LNCaP clone FGC (cell line): ENCODE measurements at regions not wholly inside any gene's neighbourhood (a gene's known extent, or its start where the extent isn't known, plus 50 kb on each side); places are given as distances from the start of the nearest gene placed in this dataset.

ENCODE experiments used
- DNase-seq: peaks from one replicate; pipeline ENCODE4 v3.0.0-alpha.2; 2011; ENCODE audit warnings: low read depth
- H3K4me3 ChIP-seq: 2 replicates; pipeline ENCODE4 v1.5.1; 2011; ENCODE audit warnings: mild to moderate bottlenecking, low read depth, low read length, control low read depth
- TF ChIP-seq, protein P1 (sequence below): IDR thresholded peaks from 2 replicates; pipeline ENCODE4 v1.5.1; 2012; ENCODE audit warnings: mild to moderate bottlenecking; ENCODE audit not compliant: control insufficient read depth, insufficient read depth; ENCODE audit errors: extremely low read depth

DNA sequence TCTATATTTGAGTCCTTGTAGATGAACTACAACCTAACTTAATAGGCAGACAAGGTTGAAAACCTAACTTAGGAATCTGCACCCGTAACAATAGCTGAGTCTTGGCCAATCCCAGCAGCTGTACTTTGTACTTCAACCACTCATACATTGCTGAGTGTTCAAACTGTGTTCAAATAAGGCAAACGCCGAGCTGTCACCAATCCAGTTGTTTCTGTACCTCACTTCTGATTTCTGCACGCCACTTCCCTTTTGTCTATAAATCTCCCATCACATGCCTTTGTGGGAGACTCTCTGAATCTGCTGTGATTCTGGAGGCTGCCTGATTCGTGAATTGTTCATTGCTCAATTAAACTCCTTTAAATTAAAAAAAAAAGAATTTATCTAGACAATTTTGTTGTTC is 167.8 kb upstream of the TUT7 start:
- no peak for DNase-seq

DNA sequence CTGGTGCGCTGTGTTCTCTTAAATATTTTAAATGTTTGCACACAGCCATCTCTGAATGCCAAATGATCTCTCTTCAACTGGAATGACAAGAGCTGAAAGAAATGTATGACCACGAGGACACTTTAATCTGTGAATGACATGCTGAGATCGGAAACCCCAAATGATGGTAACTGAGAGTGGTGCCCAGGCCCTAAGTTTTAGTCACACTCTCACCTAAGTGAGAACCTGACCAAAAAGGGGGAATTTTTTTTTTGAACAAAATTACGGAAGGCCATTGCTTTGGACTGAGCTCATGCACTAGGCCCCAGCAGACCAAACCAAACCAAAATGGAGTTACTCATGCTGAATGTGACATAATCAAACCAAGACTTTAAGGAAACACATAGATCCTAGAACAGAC is 167.1 kb upstream of the TUT7 start:
- no peak overlapping the region for H3K4me3 ChIP-seq
- peak; percentile 37 for DNase-seq
- TF ChIP-seq, protein P1, sequence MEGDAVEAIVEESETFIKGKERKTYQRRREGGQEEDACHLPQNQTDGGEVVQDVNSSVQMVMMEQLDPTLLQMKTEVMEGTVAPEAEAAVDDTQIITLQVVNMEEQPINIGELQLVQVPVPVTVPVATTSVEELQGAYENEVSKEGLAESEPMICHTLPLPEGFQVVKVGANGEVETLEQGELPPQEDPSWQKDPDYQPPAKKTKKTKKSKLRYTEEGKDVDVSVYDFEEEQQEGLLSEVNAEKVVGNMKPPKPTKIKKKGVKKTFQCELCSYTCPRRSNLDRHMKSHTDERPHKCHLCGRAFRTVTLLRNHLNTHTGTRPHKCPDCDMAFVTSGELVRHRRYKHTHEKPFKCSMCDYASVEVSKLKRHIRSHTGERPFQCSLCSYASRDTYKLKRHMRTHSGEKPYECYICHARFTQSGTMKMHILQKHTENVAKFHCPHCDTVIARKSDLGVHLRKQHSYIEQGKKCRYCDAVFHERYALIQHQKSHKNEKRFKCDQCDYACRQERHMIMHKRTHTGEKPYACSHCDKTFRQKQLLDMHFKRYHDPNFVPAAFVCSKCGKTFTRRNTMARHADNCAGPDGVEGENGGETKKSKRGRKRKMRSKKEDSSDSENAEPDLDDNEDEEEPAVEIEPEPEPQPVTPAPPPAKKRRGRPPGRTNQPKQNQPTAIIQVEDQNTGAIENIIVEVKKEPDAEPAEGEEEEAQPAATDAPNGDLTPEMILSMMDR = no peak

More for the DNA sequence above, 167.8 kb upstream of the TUT7 start:
- H3K4me3 ChIP-seq = no peak overlapping the region
- TF ChIP-seq, protein P1 = no peak

DNA sequence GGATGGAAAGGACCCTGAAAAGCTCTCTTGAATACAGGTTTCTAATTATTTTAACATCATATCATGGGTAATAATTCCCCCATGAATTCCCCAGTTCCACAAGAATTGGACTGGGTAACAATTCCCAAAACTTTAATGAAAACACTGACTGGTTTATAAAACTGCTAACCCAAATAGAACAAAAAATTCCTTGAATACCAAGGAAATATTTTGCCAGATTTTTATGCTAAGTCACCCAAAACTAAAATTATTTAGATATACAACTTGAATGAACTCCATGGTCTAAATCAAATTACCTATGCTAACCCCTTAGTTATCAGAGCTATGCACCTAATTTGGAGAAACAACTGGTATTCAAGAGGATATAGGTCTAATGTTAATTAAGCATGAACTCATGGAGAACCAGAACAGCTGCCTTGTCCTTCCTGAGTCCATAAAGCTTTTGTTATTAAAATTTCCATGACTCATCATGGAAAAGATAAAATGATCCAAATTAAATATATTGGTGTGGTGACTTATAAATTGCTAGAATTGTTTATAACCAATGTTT is 164.9 kb upstream of the TUT7 start:
- TF ChIP-seq, protein P1 = no peak
- DNase-seq = no peak
- H3K4me3 ChIP-seq = no peak overlapping the region

DNA sequence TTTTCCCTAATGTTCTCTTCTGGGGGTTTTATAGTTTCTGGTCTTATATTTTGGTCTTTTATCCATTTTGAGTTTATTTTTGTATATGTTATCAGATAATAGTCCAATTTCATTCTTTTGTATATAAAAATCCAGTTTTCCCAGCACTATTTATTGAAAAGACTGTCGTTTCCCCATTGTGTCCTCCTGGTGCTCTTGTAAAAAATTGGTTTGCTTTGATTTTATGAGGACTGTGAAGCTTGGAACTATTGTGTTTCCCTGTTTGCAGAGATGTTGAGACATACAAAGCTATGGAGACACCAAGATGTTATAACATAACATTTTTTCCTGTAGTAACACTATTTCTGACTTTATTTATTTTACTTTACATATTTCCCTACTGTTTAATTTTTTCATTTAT is 163.3 kb upstream of the TUT7 start:
- no peak overlapping the region for H3K4me3 ChIP-seq
- TF ChIP-seq, protein P1 = no peak
- peak; percentile 28 for DNase-seq

DNA sequence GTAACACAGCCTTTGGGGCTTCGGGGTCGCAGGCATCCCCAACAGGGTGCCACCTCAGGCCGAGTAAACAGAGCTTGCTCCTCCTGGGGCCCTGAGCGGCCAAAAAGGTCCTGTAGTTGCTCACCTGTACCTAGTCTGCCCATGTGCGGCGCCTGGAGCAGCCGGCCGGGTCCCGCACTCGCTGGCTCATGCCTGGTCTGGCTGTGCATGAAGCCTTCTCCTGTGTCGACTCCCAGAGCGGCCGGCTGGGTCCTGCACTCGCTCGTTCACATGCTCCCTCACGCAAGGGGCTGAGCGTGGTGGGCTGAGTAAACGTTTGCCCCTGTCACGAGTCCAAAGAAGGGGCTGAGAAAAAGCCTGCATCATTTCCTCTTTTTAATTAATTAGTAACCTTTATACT is 162.4 kb upstream of the TUT7 start:
- H3K4me3 ChIP-seq = no peak overlapping the region

DNA sequence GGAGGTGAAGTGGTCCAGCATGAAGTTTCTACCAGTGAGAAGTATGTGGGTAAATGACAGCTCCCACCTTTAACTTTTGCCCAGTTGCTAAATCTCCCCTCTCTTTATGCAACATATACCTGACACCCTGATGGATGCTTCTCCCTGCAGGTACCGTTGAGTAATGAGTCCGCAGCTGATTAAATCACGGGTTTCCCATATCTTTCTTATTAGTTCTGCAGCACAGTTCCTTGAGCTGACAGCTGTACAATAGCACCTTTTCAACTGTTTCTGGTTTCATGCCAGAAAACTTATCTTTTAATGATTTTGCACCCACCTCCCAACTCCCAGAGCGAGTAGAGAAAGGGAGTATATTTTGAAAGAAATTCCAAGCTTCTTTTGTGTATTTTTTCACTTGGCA is 161.0 kb upstream of the TUT7 start:
- TF ChIP-seq, protein P1 = no peak
- DNase-seq = no peak
- H3K4me3 ChIP-seq = no peak overlapping the region

More for the DNA sequence above, 162.4 kb upstream of the TUT7 start:
- TF ChIP-seq, protein P1 = no peak
- no peak for DNase-seq

DNA sequence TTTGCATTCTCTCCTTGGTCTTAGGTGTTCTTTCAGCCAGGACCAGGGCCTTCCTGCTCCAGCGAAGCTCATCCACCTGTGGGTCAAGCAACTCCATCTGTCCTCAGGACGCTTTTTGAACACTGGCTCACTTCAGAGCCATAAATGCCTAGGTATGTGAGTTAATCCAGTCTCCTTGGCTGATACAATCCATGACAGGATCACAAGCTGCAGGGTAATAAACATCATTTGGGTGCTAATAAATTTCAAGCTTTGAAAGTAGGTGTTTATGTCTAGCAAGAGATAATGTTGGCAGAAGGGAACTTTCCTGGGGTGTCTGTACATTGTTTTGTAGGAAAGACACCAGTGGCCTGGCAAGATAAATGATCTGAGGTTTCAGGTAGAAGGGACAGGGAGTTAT is 159.2 kb upstream of the TUT7 start:
- no peak overlapping the region for H3K4me3 ChIP-seq
- no peak for DNase-seq
- TF ChIP-seq, protein P1 = no peak
